HG02870 (cell line): ENCODE measurements at regions not wholly inside any gene's neighbourhood (a gene's known extent, or its start where the extent isn't known, plus 50 kb on each side); places are given as distances from the start of the nearest gene placed in this dataset.

Experiments
- ATAC-seq: cut with Tn5 transposase; IDR thresholded peaks from one replicate; pipeline ENCODE4 v1.9.1; 2021; ENCODE audit warnings: mild to moderate bottlenecking, moderate library complexity; ENCODE audit not compliant: unreplicated experiment

DNA sequence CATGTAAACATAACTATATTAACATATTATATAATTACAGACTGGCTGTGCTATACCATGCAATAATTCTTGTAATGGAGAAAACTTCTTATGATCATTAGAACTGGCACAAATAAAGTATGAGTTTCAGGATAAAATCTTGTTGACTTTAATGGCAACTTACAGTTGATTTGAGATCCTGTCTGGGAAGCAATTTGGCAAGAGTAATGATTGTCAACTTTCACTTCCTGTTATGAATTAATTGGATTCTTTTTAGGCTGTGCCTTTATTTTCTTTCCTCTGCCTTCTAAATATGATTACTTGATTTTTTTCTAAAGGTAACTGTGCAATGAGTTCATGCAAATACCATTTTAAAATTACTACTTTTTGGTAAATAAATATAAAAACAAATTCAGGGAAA is 158.1 kb upstream of the B3GAT2 start:
- no peak for ATAC-seq

DNA sequence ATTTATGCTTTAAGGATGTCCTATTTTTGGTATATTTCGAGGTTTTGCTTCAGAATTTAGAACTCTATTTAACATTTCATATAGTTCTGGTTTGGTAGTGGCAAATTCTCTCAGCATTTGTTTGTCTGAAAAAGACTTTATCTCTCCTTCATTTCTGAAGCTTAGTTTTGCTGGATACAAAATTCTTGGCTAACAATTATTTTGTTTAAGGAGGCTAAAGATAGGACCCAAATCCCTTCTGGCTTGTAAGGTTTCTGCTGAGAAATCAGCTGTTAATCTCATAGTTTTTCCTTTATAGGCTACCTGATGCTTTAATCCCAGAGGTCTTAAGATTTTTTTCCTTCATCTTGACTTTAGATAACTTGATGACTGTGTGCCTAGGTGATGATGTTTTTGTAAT is 162.7 kb upstream of the B3GAT2 start:
- no peak for ATAC-seq

DNA sequence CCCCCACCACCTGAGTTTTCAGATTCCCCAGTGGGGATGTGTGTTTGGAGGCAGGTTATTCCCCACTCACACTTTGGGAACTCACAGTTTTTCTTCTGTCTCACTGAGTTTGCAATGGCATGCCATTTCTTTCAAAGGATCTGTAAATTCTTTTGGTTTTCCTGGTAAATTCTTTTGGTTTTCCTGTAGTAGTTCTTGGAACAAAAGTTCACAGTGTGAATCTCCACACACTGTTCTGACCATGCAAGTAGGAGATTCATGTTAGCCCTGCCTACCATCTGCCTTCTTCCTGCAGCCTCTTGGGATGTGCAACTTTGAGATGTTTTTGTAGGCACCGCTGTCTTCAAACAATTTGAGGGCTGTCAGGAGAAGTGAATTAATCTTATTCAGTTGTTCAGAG is 165.6 kb upstream of the OGFRL1 start:
- ATAC-seq = no peak

DNA sequence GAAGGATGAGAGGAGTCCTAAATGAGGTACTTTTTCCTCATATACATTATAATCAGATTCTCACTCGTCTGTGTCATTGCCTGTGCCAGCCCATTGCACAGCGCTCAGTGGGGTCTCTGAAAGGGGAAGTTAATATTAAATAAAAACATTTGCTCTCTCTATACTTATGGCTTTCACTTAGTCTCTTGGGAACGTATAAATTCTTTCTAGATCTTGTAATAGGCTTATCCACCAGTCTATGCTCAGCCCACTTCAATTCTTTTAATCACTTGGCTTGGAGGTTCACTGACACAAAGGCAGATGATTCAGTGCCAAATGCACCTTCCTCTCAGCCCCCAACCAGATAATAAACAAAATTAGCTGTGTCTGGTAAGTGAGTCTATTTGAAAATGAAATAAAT is 164.3 kb upstream of the OGFRL1 start:
- ATAC-seq = no peak

DNA sequence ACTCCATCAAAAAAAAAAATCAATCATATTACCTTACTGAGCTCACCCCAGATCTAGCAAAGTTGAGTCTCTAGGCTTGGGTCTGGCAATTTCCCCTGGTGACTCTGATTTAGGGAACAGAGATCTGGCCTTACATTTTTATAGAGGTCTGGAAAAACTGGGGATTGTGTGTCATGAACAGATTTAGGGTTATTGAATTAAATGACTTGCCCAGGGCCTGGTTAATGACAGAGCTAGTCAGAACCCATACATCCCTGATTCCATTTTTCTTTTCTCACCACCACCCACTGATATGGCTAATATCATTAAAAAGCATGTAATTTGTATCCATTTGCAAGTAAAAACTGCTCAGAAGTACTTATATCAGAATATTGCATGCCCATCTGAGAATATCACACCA is 163.4 kb upstream of the OGFRL1 start:
- no peak for ATAC-seq

DNA sequence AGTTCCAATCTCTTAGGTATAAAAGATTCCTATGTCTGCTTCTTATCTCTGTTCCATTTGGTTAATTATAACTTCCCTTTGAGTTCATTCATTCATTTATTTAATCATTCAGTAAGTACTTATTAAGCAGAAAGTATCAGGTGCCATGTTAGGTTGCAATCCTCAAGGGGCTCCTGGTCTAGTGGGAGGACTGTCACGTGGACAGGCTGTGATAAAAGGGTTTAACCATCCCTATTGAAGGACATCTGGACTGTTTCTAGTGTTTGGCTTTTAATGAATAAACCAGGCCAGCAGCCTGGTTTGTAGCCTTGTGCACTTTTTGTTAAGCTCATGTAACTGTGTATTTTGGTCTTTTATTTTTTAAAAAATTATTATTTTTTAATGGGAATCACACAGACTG is 162.1 kb upstream of the OGFRL1 start:
- no peak for ATAC-seq

DNA sequence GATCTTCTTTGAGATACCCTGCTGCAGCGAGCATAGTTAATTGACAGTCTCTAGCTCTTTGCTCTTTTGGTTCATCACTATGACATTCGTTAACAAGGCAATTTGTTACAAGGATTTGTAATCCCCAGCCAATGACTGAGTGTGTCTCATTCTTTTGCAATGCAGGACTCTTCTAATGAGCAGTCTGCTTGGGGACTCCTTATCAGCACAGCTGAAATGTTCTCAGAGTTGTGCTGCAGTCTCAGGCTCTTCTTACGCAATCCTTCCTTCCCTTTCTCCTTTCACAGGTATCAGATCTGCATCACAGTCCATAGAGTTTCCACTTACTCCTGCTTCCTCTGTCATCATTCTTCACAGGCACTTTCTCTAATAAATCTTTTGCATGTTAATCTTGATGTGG is 161.2 kb upstream of the OGFRL1 start:
- ATAC-seq = no peak

DNA sequence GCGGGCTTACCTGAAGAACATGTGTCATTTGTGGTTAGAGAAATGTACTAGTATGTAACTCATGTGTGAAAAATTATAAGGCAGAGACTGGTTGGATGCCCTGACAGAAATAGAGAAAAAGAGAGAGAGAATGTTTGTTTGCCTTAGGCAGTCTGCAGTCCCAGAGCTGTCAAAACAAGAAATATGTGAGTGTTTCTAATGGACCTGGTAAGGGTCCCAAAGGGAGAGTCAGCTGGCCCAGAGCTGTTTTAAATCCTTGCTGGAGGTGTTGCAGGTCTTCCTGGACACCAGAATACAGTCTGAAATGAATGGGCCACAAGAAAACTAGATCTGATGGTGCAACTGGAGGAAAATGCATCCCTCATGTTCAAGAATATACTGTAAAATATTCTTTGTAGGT is 158.3 kb upstream of the OGFRL1 start:
- ATAC-seq = no peak

DNA sequence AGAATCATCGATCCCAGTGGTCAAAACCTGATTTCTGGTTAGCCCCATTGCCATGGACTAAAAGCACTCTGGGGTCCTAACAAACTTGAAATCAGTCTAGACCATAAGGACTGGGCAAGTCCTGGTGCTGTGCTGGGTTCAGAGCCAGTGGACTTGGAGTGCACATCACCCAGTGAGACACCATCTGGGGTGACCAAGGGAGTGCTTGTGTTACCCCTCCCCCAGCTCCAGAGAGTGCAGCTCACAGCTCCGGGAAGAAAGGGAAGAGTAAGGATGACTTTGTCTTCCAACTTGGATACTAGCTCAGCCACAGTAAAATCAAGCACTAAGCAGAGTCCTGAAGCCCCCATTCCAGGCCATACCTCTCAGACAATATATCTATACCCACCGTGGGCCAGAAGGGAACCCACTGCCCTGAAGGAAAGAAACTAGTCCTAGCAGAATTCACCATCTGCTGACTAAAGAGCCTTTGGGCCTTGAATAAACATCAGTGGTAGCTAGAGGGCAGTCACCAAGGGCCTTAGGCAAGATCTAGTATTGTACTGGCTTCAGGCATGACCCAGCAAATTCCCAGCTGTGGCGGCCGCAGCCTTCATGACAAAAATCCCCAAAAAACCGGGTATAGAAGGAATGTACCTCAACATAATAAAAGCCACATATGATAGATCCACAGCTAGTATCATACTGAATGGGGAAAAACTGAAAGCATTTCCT is 153.5 kb upstream of the OGFRL1 start:
- ATAC-seq = no peak

DNA sequence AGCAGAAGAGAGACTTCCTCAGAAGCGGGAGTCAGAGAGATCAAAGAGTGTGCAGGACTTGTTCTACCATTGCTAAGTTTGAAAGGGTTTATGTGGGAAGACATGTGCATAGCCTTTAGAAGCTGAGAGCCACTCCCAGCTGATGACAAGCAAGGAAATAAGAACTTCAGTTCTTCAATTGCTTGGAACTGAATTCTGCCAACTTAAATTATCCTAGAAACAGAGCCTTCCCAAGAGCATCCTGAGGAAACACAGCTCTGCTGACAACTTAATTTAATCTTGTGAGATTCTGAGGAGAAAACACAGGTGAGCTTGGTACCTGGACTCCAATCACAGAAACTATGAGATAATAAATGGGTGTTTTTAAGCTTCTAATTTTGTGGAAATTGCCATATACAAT is 150.6 kb upstream of the OGFRL1 start:
- ATAC-seq = no peak

DNA sequence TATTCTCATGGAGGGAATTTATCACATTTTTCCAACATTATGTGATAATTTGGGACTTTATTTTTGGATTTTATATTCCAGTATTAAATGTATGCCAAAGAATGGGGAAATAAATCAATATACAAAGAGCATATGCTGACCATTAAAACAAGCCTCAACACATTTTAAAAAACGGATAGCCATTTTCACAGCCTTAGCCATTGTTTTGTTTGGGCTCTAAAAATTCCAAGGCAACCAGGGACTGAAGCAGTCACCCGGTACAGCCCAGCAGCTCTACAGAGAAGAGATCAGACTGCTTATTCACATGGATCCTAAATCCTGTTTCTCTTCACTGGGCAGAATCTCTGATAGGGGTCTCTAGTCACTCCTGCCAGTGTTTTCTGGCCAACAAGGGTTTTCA is 150.2 kb upstream of the OGFRL1 start:
- ATAC-seq = no peak

DNA sequence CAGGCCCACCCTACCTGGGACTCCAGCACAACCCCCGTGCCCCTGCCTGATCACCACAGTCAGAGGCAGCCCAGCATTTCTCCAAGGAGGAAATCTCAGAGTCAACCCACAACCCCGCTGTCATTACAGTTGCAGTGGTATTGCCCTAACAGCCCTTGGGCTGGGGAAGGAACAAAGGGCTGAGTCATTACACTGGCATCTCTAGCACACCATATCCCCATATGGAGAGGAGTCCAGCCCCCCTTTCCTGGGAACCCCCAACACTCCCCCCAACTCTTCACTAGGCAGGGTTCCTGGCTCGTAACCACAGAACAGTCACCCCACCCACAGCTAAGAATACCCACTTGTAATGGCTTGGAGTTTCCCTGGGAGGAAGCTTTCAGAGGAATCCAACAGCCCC is 149.4 kb upstream of the OGFRL1 start:
- no peak for ATAC-seq

DNA sequence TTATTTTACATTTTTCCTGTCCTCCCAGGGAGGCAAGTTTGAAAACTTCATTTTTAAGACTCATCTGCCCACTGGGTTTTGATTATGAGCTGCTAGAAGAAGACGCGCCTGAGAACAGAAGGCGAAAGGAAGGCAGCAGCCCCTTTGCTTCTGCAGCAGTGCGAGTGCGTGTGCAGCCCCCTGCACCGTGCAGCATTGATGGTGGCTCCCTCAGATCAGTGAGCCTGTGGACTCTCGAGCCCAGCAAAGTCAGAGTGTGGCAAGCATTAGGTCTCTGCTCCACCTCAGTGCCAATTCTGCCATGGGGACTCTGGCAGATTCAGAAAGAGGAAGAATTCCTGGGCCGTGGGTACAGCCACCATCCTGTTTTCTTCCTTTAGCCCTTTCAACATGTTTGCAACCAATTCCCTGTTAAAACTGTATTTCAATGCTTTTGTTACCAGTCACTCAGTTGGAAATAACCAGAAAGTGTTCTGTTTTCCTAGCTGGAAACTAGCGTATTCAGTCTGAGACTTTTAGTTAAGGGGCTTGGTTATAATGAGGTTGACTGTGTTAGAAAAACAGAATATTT is 134.8 kb upstream of the OGFRL1 start:
- no peak for ATAC-seq

DNA sequence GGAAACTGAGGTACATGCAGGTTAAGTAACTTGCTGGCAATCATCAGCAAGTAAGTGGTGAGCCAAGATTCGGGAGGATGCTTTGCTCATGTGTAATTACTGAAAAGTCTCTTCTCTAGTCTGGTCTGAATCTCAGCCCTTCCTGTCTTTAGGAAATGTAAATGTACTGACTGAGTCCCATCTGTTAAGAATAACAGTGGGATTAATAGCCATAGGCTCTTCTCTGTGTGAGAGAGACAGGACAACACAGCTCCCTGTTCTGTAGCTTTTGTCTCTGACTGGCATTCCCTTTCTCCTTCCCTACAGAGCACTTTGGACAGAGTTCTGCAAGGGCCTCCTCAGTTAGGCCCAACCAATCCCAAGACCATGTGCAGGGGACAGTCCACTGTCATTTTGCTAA is 131.3 kb upstream of the OGFRL1 start:
- no peak for ATAC-seq

DNA sequence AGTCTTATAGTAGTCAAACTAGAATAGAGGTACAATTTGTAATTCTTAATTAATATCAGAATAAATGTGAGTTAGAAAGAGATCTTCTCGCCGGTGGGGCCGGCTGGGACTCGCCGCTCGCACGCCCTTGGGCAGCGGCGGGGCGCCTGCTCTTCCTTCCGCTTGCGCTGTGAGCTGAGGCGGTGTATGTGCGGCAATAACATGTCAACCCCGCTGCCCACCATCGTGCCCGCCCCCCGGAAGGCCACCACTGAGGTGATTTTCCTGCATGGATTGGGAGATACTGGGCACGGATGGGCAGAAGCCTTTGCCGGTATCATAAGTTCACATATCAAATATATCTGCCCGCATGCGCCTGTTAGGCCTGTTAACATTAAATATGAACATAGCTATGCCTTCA is 123.7 kb upstream of the OGFRL1 start:
- ATAC-seq = no peak

DNA sequence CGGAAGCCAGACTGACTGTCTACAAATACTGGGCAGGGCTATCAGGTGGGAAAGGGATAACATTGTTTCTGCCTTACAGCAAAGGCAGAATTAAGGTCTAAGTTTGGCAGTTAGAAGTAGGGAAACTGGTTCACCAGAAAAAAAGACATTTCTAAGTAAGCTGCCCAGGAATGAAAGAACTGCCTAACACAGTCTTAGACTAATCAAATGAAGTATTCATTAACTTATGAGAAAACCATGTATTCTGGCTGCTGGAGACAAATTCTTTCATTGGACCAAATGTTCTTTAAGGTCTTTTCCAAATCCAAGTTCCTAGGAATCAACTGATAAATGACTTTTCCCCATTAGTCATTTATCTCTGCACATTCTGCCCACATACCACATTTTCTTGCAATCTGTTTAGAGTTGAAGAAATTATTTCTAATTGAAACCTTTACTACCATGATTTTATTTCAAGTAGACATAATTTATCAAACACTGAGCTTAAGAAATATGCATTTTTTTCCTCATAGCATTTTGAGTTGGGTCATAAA is 120.3 kb upstream of the OGFRL1 start:
- no peak for ATAC-seq

DNA sequence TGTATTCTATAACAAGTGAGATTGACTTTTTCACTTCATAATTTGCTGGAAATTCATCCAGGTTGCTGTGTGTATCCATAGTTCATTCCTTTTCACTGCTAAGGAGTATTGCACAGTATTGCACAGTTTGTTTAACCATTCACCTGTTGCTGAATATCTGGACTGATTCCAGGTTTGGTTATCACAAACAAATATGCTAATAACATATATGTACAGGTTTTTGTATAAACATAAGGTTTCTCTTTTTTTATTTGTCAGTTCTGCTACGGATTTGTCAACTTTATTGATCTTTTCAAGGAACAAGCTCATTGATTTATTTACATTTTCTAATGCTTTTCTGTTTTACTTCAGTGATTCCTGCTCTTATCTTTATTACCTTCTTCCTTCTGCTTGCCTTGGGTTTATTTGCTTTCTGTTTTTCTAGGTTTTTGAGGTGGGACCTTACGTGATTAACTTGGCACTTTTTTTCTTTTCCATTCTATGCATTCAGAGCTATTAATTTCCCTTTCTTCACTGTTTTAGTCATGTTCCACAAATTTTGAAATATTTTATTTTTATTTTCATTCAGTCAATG is 117.0 kb upstream of the OGFRL1 start:
- no peak for ATAC-seq

DNA sequence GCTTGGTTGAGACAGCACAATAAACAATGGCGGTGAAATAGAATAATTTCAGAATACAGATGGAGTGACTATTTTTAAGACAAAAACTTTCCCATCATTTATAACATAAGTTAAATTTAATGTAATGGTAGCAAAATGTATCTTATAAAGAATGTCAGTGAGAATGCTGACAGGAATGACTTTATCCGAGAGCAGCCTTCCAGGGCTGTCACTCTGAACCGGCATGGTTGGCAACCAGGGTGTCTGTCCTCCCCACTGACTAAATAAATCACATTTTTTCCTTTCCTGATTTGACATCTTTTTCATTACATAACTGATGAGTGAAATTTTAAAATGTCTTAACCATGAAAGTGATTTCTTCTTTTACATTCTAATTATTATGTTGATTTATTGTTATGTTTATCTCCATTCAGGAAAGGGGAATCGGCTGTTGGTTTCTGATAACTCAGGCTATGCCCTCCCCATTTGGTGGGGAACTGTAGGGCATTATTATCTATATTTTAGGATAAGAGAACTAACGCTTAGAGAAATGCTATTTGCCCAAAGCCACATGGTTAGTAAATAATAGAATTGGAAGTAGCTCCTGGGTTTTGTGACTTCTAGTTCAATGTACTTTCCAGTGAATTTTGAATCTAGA is 109.2 kb upstream of the OGFRL1 start:
- ATAC-seq = no peak

DNA sequence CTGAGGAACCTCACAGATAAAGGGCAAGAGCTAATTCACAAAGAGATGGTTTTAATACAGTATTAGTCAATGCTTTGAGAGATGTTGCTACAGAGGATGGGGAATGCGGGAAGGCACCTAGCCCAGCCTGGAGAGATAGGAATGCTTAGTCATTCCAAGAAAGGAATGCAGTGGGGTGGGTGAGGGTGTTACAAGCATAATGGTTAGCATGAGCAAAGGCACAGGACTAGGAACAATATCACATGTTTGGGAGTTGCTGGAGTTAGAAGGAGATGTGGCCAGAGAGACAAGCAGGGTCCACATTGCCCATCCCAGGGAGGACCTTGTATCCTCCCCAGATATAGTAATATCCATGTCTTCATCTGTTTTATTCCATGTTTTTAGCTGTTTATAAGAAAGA is 107.0 kb upstream of the OGFRL1 start:
- no peak for ATAC-seq

DNA sequence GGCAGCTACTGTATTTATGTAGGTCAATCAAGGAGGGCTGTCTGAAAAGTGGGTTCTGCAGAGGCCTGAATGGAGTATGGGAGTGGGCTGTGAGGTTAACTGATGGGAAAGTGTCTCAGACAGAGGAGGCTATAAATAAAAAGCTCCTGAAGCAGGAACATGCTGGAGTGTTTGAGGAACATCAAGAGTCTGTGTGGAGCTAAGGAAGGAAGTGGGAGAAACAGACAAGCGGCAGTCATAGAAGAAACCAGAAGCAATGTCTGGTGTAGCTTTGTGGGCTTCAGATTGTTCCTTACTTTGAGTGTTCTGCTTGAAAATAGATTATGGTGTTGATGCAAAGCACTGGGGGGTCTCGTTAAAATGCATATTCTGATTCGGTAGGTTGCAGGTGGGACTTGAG is 101.5 kb upstream of the OGFRL1 start:
- ATAC-seq = no peak

DNA sequence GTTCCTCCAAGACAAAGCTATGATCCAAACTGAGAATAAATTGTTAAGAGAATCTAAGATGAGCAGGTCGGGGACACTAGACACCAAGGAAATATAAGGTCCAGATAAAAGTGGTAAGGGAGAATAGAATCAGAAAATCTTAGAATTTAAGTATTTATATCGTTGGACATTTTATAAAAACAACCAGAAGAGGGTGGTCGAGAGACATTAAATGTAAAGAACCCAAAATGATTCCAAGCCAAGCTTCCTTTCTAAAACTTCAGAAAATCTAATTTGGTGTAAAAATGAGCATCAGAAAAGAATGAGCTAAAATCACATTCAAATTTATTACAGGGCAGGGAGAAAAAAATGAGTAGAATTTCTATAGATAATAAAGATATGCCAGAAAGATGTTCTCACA is 97.8 kb upstream of the OGFRL1 start:
- ATAC-seq = no peak

DNA sequence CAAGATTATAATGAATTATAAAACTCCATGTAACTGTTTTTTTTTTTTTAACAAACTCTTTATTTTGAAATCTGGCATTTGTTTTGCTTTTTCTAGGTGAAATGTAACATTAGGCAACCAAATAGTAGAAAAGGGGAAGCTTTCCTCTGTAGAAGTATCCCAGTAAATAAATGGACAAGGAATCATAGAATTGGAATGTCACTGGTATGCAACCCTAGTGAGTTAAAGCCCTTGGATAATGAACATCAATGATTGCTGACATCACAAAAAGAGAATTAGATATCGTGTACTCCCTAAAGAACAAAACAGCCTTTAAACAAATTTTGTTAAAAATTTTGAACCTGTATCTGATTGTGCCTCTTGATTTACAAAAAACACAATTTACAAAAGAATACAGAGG is 93.9 kb upstream of the OGFRL1 start:
- no peak for ATAC-seq
